ENCODE measurements at regions not wholly inside any gene's neighbourhood (a gene's known extent, or its start where the extent isn't known, plus 50 kb on each side); places are given as distances from the start of the nearest gene placed in this dataset.

- Histone ChIP-seq H3K27ac (ENCODE audit: low read length) (no peak overlapping the region), H3K4me1 (ENCODE audit: low read length) (no peaks in the 10 kb centered on the region), H3K9me3 (ENCODE audit: low read length) (no peaks in the 10 kb centered on the region), H3K9me2 (replicated peaks; ENCODE audit: insufficient read depth, low read length) (no peaks in the 10 kb centered on the region), H3K4me3 (ENCODE audit: low read length) (no peak overlapping the region), H4K20me1 (ENCODE audit: insufficient read depth, low read depth, low read length) (no peaks in the 10 kb centered on the region), H3K36me3 (ENCODE audit: insufficient read depth, low read length) (no peaks in the 10 kb centered on the region), H3K79me2 (ENCODE audit: low read length) (no peaks in the 10 kb centered on the region), H2AFZ (ENCODE audit: low read length) (no peak overlapping the region), H3K9ac (ENCODE audit: low read length) (no peak overlapping the region), H3K4me2 (ENCODE audit: low read depth, low read length, poor library complexity, severe bottlenecking) (no peak overlapping the region), H3K27me3 (ENCODE audit: low read length) (no peaks in the 10 kb centered on the region)
- no peak for DNase-seq
Observed at GRCh38 chr1:108056436-108056990, 91.5 kb upstream of the VAV3 start.

GRCh38 chr1:108055387-108055786, 90.4 kb upstream of the VAV3 start:
- H3K9me3 ChIP-seq (ENCODE audit: low read length): no peaks in the 10 kb centered on the region
- no peaks in the 10 kb centered on the region for H3K79me2 ChIP-seq (ENCODE audit: low read length)

DNA sequence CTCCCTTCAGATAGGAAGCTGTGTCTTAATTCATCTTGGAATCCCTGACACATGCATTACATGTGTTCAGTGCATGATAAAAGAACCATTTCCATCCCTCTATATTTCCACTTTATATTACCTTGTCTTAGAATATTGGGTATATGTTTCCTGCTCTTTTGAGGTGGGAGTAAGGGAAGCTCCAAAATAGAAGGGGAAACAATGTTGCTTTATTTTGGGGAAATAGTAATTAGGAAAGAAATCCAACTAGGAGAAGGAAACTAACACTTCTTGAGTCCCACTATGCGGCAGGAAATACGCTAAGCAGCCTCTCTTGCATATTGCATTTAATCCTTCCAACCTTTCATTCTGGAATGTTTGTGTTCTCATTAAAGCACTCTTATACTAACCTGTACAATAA, 89.4 kb upstream of the VAV3 start:
- Histone ChIP-seq H3K27ac (ENCODE audit: low read length) (no peak overlapping the region), H3K79me2 (ENCODE audit: low read length) (no peaks in the 10 kb centered on the region), H3K4me2 (ENCODE audit: low read depth, low read length, poor library complexity, severe bottlenecking) (no peak overlapping the region), H3K36me3 (ENCODE audit: insufficient read depth, low read length) (no peaks in the 10 kb centered on the region), H3K9ac (ENCODE audit: low read length) (no peak overlapping the region), H3K4me3 (ENCODE audit: low read length) (no peak overlapping the region), H3K9me2 (replicated peaks; ENCODE audit: insufficient read depth, low read length) (no peaks in the 10 kb centered on the region), H3K9me3 (ENCODE audit: low read length) (no peaks in the 10 kb centered on the region), H3K4me1 (ENCODE audit: low read length) (no peaks in the 10 kb centered on the region), H2AFZ (ENCODE audit: low read length) (no peak overlapping the region), H4K20me1 (ENCODE audit: insufficient read depth, low read depth, low read length) (no peaks in the 10 kb centered on the region), H3K27me3 (ENCODE audit: low read length) (no peaks in the 10 kb centered on the region)
- DNase-seq: no peak

More at GRCh38 chr1:108055387-108055786, 90.4 kb upstream of the VAV3 start:
- no peak overlapping the region for H3K4me2 ChIP-seq (ENCODE audit: low read depth, low read length, poor library complexity, severe bottlenecking)
- H3K9ac ChIP-seq (ENCODE audit: low read length): no peak overlapping the region
- H3K4me3 ChIP-seq (ENCODE audit: low read length): no peak overlapping the region
- H3K4me1 ChIP-seq (ENCODE audit: low read length): no peaks in the 10 kb centered on the region
- no peak for DNase-seq
- no peaks in the 10 kb centered on the region for H3K36me3 ChIP-seq (ENCODE audit: insufficient read depth, low read length)
- no peak overlapping the region for H2AFZ ChIP-seq (ENCODE audit: low read length)
- no peaks in the 10 kb centered on the region for H4K20me1 ChIP-seq (ENCODE audit: insufficient read depth, low read depth, low read length)
- H3K27me3 ChIP-seq (ENCODE audit: low read length): no peaks in the 10 kb centered on the region
- no peaks in the 10 kb centered on the region for H3K9me2 ChIP-seq (replicated peaks; ENCODE audit: insufficient read depth, low read length)
- no peak overlapping the region for H3K27ac ChIP-seq (ENCODE audit: low read length)

DNA sequence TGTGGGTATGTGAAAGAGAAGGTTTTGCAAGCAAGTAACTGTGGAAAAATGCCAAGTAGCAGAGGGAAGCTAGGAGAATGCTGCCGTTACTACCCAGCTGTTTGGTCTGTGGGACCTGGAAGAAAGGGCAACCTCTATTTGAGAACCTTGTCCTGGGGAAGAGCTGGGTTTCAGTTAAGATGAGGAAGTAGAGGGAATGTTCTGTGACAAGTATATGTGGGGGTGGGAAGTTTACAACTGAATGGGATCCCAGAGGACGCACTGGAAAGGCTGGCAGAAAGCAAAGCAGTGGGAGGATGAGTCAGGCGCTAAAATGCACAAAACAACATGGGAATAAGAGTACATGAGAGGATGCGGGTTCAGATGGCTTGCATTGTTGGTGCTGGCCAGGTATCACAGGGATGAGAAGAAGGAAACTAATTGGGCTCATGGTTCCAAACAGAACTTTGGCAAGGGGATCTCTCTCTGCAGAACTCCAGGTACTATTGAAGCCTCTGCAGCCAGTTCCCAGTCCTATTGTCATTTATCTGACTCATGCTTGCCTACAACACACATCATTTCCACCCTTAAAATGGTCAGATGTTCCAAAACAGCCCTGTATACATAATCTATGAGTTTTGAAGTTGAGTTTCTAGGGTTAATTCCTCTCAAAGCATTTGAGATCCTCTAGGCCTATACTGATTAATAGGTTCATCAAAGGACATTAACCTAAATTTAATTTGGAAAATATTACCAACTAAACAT, 88.5 kb upstream of the VAV3 start:
- no peaks in the 10 kb centered on the region for H3K4me1 ChIP-seq (ENCODE audit: low read length)
- no peaks in the 10 kb centered on the region for H3K27me3 ChIP-seq (ENCODE audit: low read length)
- H2AFZ ChIP-seq (ENCODE audit: low read length): no peak overlapping the region
- H3K9ac ChIP-seq (ENCODE audit: low read length): no peak overlapping the region
- no peak for DNase-seq
- H3K9me2 ChIP-seq (replicated peaks; ENCODE audit: insufficient read depth, low read length): no peaks in the 10 kb centered on the region
- H4K20me1 ChIP-seq (ENCODE audit: insufficient read depth, low read depth, low read length): no peaks in the 10 kb centered on the region
- H3K9me3 ChIP-seq (ENCODE audit: low read length): no peaks in the 10 kb centered on the region
- no peaks in the 10 kb centered on the region for H3K79me2 ChIP-seq (ENCODE audit: low read length)
- H3K4me2 ChIP-seq (ENCODE audit: low read depth, low read length, poor library complexity, severe bottlenecking): no peak overlapping the region
- H3K4me3 ChIP-seq (ENCODE audit: low read length): no peak overlapping the region
- H3K27ac ChIP-seq (ENCODE audit: low read length): no peak overlapping the region
- H3K36me3 ChIP-seq (ENCODE audit: insufficient read depth, low read length): no peaks in the 10 kb centered on the region

DNA sequence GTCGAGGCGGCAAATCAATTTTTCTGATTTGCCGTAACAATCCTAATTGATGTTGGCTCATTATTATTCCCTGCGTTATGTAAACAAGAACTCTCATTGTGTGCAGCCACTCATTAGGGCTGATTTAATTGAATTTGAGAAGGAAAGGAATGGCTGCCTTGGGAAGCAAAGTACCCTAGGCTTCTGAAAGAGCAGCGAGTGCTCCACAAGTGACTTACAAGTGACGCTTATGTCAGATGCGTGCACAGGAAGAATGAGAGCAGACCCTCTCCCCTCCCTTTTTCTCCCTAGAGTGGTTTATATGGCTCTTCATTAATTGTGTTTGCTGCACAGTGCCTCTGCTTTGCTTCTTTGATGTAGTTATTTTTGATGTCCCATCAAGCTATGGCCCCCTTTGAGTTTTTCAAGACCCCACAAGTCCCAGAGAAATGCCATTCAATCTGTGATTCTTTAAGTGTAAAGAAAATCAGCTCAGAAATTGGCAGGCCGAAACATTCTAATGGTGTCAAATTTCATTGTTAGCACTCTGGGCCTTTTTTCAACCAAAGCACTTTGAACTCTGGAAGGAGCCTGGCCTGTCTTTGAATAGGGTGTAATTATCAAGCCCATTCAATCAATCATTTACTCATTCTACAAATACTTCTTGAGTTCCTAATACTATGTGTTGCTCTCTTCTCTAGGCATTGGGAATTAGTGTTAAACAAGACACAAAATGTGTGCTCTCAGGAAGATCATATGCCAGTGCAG, 86.8 kb upstream of the VAV3 start:
- no peak overlapping the region for H3K4me2 ChIP-seq (ENCODE audit: low read depth, low read length, poor library complexity, severe bottlenecking)
- no peaks in the 10 kb centered on the region for H3K79me2 ChIP-seq (ENCODE audit: low read length)
- H3K9me2 ChIP-seq (replicated peaks; ENCODE audit: insufficient read depth, low read length): no peaks in the 10 kb centered on the region
- no peak for DNase-seq
- no peaks in the 10 kb centered on the region for H3K36me3 ChIP-seq (ENCODE audit: insufficient read depth, low read length)
- H3K4me1 ChIP-seq (ENCODE audit: low read length): no peaks in the 10 kb centered on the region
- no peak overlapping the region for H3K9ac ChIP-seq (ENCODE audit: low read length)
- no peaks in the 10 kb centered on the region for H3K9me3 ChIP-seq (ENCODE audit: low read length)
- no peak overlapping the region for H3K4me3 ChIP-seq (ENCODE audit: low read length)
- H4K20me1 ChIP-seq (ENCODE audit: insufficient read depth, low read depth, low read length): no peaks in the 10 kb centered on the region
- H3K27me3 ChIP-seq (ENCODE audit: low read length): no peaks in the 10 kb centered on the region
- no peak overlapping the region for H3K27ac ChIP-seq (ENCODE audit: low read length)
- no peak overlapping the region for H2AFZ ChIP-seq (ENCODE audit: low read length)

GRCh38 chr1:108050911-108051629, 86.1 kb upstream of the VAV3 start:
- no peak overlapping the region for H3K4me2 ChIP-seq (ENCODE audit: low read depth, low read length, poor library complexity, severe bottlenecking)
- no peak for DNase-seq

GRCh38 chr1:108050158-108050557, 85.2 kb upstream of the VAV3 start:
- Histone ChIP-seq H3K36me3 (ENCODE audit: insufficient read depth, low read length) (no peaks in the 10 kb centered on the region), H3K4me1 (ENCODE audit: low read length) (no peaks in the 10 kb centered on the region), H3K9me2 (replicated peaks; ENCODE audit: insufficient read depth, low read length) (no peaks in the 10 kb centered on the region), H3K27me3 (ENCODE audit: low read length) (no peaks in the 10 kb centered on the region), H3K9ac (ENCODE audit: low read length) (no peak overlapping the region), H3K4me2 (ENCODE audit: low read depth, low read length, poor library complexity, severe bottlenecking) (no peak overlapping the region), H3K79me2 (ENCODE audit: low read length) (no peaks in the 10 kb centered on the region), H4K20me1 (ENCODE audit: insufficient read depth, low read depth, low read length) (no peaks in the 10 kb centered on the region), H3K9me3 (ENCODE audit: low read length) (no peaks in the 10 kb centered on the region), H3K4me3 (ENCODE audit: low read length) (no peak overlapping the region), H2AFZ (ENCODE audit: low read length) (no peak overlapping the region), H3K27ac (ENCODE audit: low read length) (no peak overlapping the region)
- no peak for DNase-seq

More at GRCh38 chr1:108050911-108051629, 86.1 kb upstream of the VAV3 start:
- Histone ChIP-seq H3K27me3 (ENCODE audit: low read length) (no peaks in the 10 kb centered on the region), H3K9ac (ENCODE audit: low read length) (no peak overlapping the region), H3K9me3 (ENCODE audit: low read length) (no peaks in the 10 kb centered on the region), H4K20me1 (ENCODE audit: insufficient read depth, low read depth, low read length) (no peaks in the 10 kb centered on the region), H3K36me3 (ENCODE audit: insufficient read depth, low read length) (no peaks in the 10 kb centered on the region), H3K4me3 (ENCODE audit: low read length) (no peak overlapping the region), H2AFZ (ENCODE audit: low read length) (no peak overlapping the region), H3K4me1 (ENCODE audit: low read length) (no peaks in the 10 kb centered on the region), H3K79me2 (ENCODE audit: low read length) (no peaks in the 10 kb centered on the region), H3K27ac (ENCODE audit: low read length) (no peak overlapping the region), H3K9me2 (replicated peaks; ENCODE audit: insufficient read depth, low read length) (no peaks in the 10 kb centered on the region)
